Liver (tissue), 8 donors: ENCODE measurements at regions not wholly inside any gene's neighbourhood (a gene's known extent, or its start where the extent isn't known, plus 50 kb on each side); places are given as distances from the start of the nearest gene placed in this dataset.

Experiments
- DNase-seq: peaks from one replicate; pipeline ENCODE4 v3.0.0-alpha.2; 2017; ENCODE audit warnings: low spot score
- H3K27ac ChIP-seq, 2 donors: one replicate each; pipeline ENCODE4 v1.7.0; 2013; ENCODE audit warnings: inconsistent platforms in 2 of 2, low read length in 2 of 2, control low read depth in 1 of 2, low read depth in 1 of 2, mild to moderate bottlenecking in 1 of 2
- H3K27me3 ChIP-seq, 4 donors: one replicate each; pipeline versions ENCODE4 v1.6.1 to v1.7.0; 2013; ENCODE audit warnings: low read length in 3 of 4, inconsistent platforms in 1 of 4, mild to moderate bottlenecking in 1 of 4, moderate library complexity in 1 of 4; ENCODE audit not compliant: control insufficient read depth in 4 of 4, insufficient read depth in 4 of 4
- H3K36me3 ChIP-seq, 4 donors: one replicate each; pipeline versions ENCODE4 v1.6.1 to v1.7.0; 2013; ENCODE audit warnings: low read length in 3 of 4, mild to moderate bottlenecking in 3 of 4, low read depth in 1 of 4, moderate library complexity in 1 of 4; ENCODE audit not compliant: control insufficient read depth in 4 of 4, insufficient read depth in 3 of 4
- H3K4me1 ChIP-seq, 4 donors: one replicate each; pipeline versions ENCODE4 v1.6.1 to v1.7.0; 2013; ENCODE audit warnings: low read length in 3 of 4, mild to moderate bottlenecking in 3 of 4, moderate library complexity in 1 of 4; ENCODE audit not compliant: control insufficient read depth in 4 of 4, insufficient read depth in 4 of 4
- H3K4me3 ChIP-seq, 3 donors: one replicate each; pipeline versions ENCODE4 v1.6.1 to v1.7.0; 2013; ENCODE audit warnings: low read length in 3 of 3, control low read depth in 1 of 3, low read depth in 1 of 3, mild to moderate bottlenecking in 1 of 3
- H3K9ac ChIP-seq, 2 donors: one replicate each; pipeline ENCODE4 v1.7.0; 2013; ENCODE audit warnings: low read length in 2 of 2, mild to moderate bottlenecking in 2 of 2, moderate library complexity in 2 of 2, control low read depth in 1 of 2, low read depth in 1 of 2
- H3K9me3 ChIP-seq, 4 donors: one replicate each; pipeline versions ENCODE4 v1.6.1 to v1.7.0; 2013; ENCODE audit warnings: low read length in 3 of 4; ENCODE audit not compliant: control insufficient read depth in 4 of 4
- ATF3 ChIP-seq: IDR thresholded peaks from 2 replicates; pipeline ENCODE4 v1.6.1; 2016; ENCODE audit warnings: antibody characterized with exemption
- CTCF ChIP-seq: fragments of 150-350 bp; IDR thresholded peaks from 2 replicates; pipeline ENCODE4 v1.5.1; 2017; ENCODE audit warnings: improper control_type of control experiment, low read depth, low read length; ENCODE audit not compliant: missing input control
- FOXA1 ChIP-seq: IDR thresholded peaks from 2 replicates; pipeline ENCODE4 v1.6.1; 2016; ENCODE audit warnings: antibody characterized with exemption
- FOXA2 ChIP-seq: IDR thresholded peaks from 2 replicates; pipeline ENCODE4 v1.6.1; 2016; ENCODE audit warnings: antibody characterized with exemption
- GABPA ChIP-seq, 2 donors: IDR thresholded peaks in 1 of 2; conservative IDR thresholded peaks in 1 of 2; 2 replicates each; pipeline ENCODE4 v1.6.1; 2016; ENCODE audit warnings: antibody characterized with exemption in 2 of 2, mild to moderate bottlenecking in 1 of 2, moderate library complexity in 1 of 2
- HNF4G ChIP-seq: IDR thresholded peaks from 2 replicates; pipeline ENCODE4 v1.6.1; 2016; ENCODE audit warnings: antibody characterized with exemption
- JUND ChIP-seq, 2 donors: IDR thresholded peaks; 2 replicates each; pipeline ENCODE4 v1.6.1; 2016; ENCODE audit warnings: antibody characterized with exemption in 2 of 2
- MAX ChIP-seq: IDR thresholded peaks from 2 replicates; pipeline ENCODE4 v1.6.1; 2016; ENCODE audit warnings: antibody characterized with exemption
- NR2F2 ChIP-seq: IDR thresholded peaks from 2 replicates; pipeline ENCODE4 v1.6.1; 2016; ENCODE audit warnings: antibody characterized with exemption
- RAD21 ChIP-seq, 2 donors: IDR thresholded peaks; 2 replicates each; pipeline ENCODE4 v1.6.1; 2016; ENCODE audit warnings: antibody characterized with exemption in 2 of 2, mild to moderate bottlenecking in 2 of 2
- REST ChIP-seq: IDR thresholded peaks from 2 replicates; pipeline ENCODE4 v1.6.1; 2016; ENCODE audit warnings: antibody characterized with exemption, mild to moderate bottlenecking
- RXRA ChIP-seq, 2 donors: IDR thresholded peaks; 2 replicates each; pipeline ENCODE4 v1.6.1; 2017 to 2018; ENCODE audit warnings: antibody characterized with exemption in 2 of 2, mild to moderate bottlenecking in 1 of 2
- SP1 ChIP-seq: IDR thresholded peaks from 2 replicates; pipeline ENCODE4 v1.6.1; 2018; ENCODE audit warnings: antibody characterized with exemption, mild to moderate bottlenecking
- TAF1 ChIP-seq: conservative IDR thresholded peaks from 2 replicates; pipeline ENCODE4 v1.6.1; 2016; ENCODE audit warnings: antibody characterized with exemption, mild to moderate bottlenecking
- YY1 ChIP-seq: IDR thresholded peaks from 2 replicates; pipeline ENCODE4 v1.6.1; 2016; ENCODE audit warnings: antibody characterized with exemption, mild to moderate bottlenecking
- ZBTB33 ChIP-seq: IDR thresholded peaks from 2 replicates; pipeline ENCODE4 v1.6.1; 2016; ENCODE audit warnings: antibody characterized with exemption
- WGBS: extraction: QIAGEN DNeasy Blood & Tissue Kit; methylation state at CpG from one replicate; pipeline ENCODE4 v1.1.7; 2013; 5-methylcytosine and 5-hydroxymethylcytosine counted together
- donor health status: healthy.
- donor health status: healthy.
- donor health status: healthy.
- donor health status: healthy.
- donor health status: healthy.

- WGBS, result 79% methylated on average over 3 of the region's 3 CpGs
- no peaks in the 10 kb centered on the region for H3K27me3 ChIP-seq
Observed at GRCh38 chr2:104708967-104709366, 144.9 kb upstream of the POU3F3 start.

GRCh38 chr2:104716061-104716460, 137.9 kb upstream of the POU3F3 start:
- TF ChIP-seq YY1 (no peak), RAD21 (IDR thresholded peaks at IDR 0.05) (no peak), JUND (IDR thresholded peaks at IDR 0.05) (no peak), NR2F2 (no peak), RXRA (IDR thresholded peaks at IDR 0.05) (no peak), TAF1 (no peak), FOXA2 (no peak), ATF3 (no peak), ZBTB33 (no peak), HNF4G (no peak), MAX (no peak), GABPA (IDR thresholded peaks at IDR 0.05 in 1 of 2, conservative IDR thresholded peaks at IDR 0.05 in 1 of 2) (no peak), CTCF (no peak), SP1 (no peak), REST (no peak), FOXA1 (no peak)
- H3K27ac ChIP-seq, result no peak overlapping the region
- no peaks in the 10 kb centered on the region for H3K4me1 ChIP-seq
- no peak overlapping the region for H3K9ac ChIP-seq
- peaks cover 0 to 2% (median 0%) of the 10 kb centered on the region in 4 donors for H3K27me3 ChIP-seq
- no peaks in the 10 kb centered on the region for H3K36me3 ChIP-seq
- 87% methylated on average over 4 of the region's 4 CpGs for WGBS
- no peak overlapping the region for H3K4me3 ChIP-seq
- no peaks in the 10 kb centered on the region for H3K9me3 ChIP-seq
- DNase-seq, result no peak

More at GRCh38 chr2:104708967-104709366, 144.9 kb upstream of the POU3F3 start:
- Histone ChIP-seq H3K36me3 (no peaks in the 10 kb centered on the region), H3K9me3 (no peaks in the 10 kb centered on the region), H3K9ac (no peak overlapping the region), H3K4me1 (no peaks in the 10 kb centered on the region), H3K27ac (no peak overlapping the region), H3K4me3 (no peak overlapping the region)
- TF ChIP-seq MAX (no peak), YY1 (no peak)
- no peak for DNase-seq
